ENCODE measurements at regions not wholly inside any gene's neighbourhood (a gene's known extent, or its start where the extent isn't known, plus 50 kb on each side); places are given as distances from the start of the nearest gene placed in this dataset.

- Histone ChIP-seq H3K27me3 (no peaks in the 10 kb centered on the region), H3K27ac (no peak overlapping the region), H3K36me3 (no peaks in the 10 kb centered on the region), H3K9me3 (no peaks in the 10 kb centered on the region), H3K4me1 (ENCODE audit: insufficient read depth) (peaks cover 9% of the 10 kb centered on the region), H3K4me3 (no peak overlapping the region)
- intact Hi-C loops (cut with DNase I): no loop called here
- DNase-seq: peak in 2 of 5 donors; percentile 31 to 47
- WGBS, 3 donors: 19 to 45% (median 27%) methylated on average over 27 to 28 of the region's 28 CpGs
- TF ChIP-seq CTCF (IDR thresholded peaks at IDR 0.05): no peak
Observed at GRCh38 chr15:99447497-99448371, 118.0 kb upstream of the MEF2A start.

- 73 to 75% (median 73%) methylated on average over 4 of the region's 4 CpGs for WGBS, 3 donors
- intact Hi-C loops (cut with DNase I): no loop called here
- no peaks in the 10 kb centered on the region for H3K9me3 ChIP-seq
- H3K36me3 ChIP-seq: no peaks in the 10 kb centered on the region
- H3K27ac ChIP-seq: no peak overlapping the region
- no peak for TF ChIP-seq EP300 (IDR thresholded peaks at IDR 0.05)
- no peak for DNase-seq
- no peak overlapping the region for H3K4me3 ChIP-seq
- H3K27me3 ChIP-seq: no peaks in the 10 kb centered on the region
- peaks cover 10% of the 10 kb centered on the region for H3K4me1 ChIP-seq (ENCODE audit: insufficient read depth)
Observed at GRCh38 chr15:99449514-99449913, 116.3 kb upstream of the MEF2A start.

GRCh38 chr15:99450896-99451358 lies 114.9 kb upstream of the MEF2A start:
- WGBS, 3 donors: 47 to 63% (median 49%) methylated on average over 14 of the region's 14 CpGs
- no peak overlapping the region for H3K27ac ChIP-seq
- TF ChIP-seq EP300 (IDR thresholded peaks at IDR 0.05): no peak
- no peak for TF ChIP-seq CTCF (IDR thresholded peaks at IDR 0.05)
- TF ChIP-seq POLR2A (IDR thresholded peaks at IDR 0.05): no peak
- peaks cover 17% of the 10 kb centered on the region for H3K4me1 ChIP-seq (ENCODE audit: insufficient read depth)
- H3K4me3 ChIP-seq: no peak overlapping the region
- no peaks in the 10 kb centered on the region for H3K27me3 ChIP-seq
- no peaks in the 10 kb centered on the region for H3K36me3 ChIP-seq
- no peaks in the 10 kb centered on the region for H3K9me3 ChIP-seq
- DNase-seq: peak; percentile 53 to 73 (median 54)
- intact Hi-C loops (cut with DNase I): no loop called here

- Histone ChIP-seq H3K27ac (no peak overlapping the region), H3K4me1 (ENCODE audit: insufficient read depth) (peaks cover 17% of the 10 kb centered on the region), H3K27me3 (no peaks in the 10 kb centered on the region), H3K4me3 (no peak overlapping the region), H3K36me3 (no peaks in the 10 kb centered on the region), H3K9me3 (no peaks in the 10 kb centered on the region)
- TF ChIP-seq CTCF (IDR thresholded peaks at IDR 0.05): no peak
- no peak for TF ChIP-seq POLR2A (IDR thresholded peaks at IDR 0.05)
- no peak for TF ChIP-seq EP300 (IDR thresholded peaks at IDR 0.05)
- intact Hi-C loops (cut with DNase I): no loop called here
- WGBS, 3 donors: 91 to 94% (median 94%) methylated on average over 3 of the region's 3 CpGs
- DNase-seq: peak in 1 of 5 donors; percentile 9
Observed at GRCh38 chr15:99451484-99451883, 114.3 kb upstream of the MEF2A start.

GRCh38 chr15:99452010-99452409 lies 113.8 kb upstream of the MEF2A start:
- WGBS, 3 donors: 97 to 99% (median 98%) methylated on average over 11 of the region's 11 CpGs
- Histone ChIP-seq H3K9me3 (no peaks in the 10 kb centered on the region), H3K36me3 (no peaks in the 10 kb centered on the region), H3K27me3 (no peaks in the 10 kb centered on the region), H3K4me3 (no peak overlapping the region), H3K27ac (no peak overlapping the region), H3K4me1 (ENCODE audit: insufficient read depth) (peaks cover 17% of the 10 kb centered on the region)
- no peak for DNase-seq
- no peak for TF ChIP-seq EP300 (IDR thresholded peaks at IDR 0.05)
- TF ChIP-seq POLR2A (IDR thresholded peaks at IDR 0.05): no peak
- no peak for TF ChIP-seq CTCF (IDR thresholded peaks at IDR 0.05)
- intact Hi-C loops (cut with DNase I): no loop called here

Measured in ovary (tissue), 7 donors.